Caco-2 (cell line): ENCODE measurements at regions not wholly inside any gene's neighbourhood (a gene's known extent, or its start where the extent isn't known, plus 50 kb on each side); places are given as distances from the start of the nearest gene placed in this dataset.
A peak's percentile ranks its signal among the peaks of the same experiment; 100 is the strongest.

ENCODE experiments used
- BruUV-seq: library from RNA; stranded (reverse); fragments of 400-500 nt; replicated peaks from 2 replicates; lab custom pipeline; 2021; lab: Mats Ljungman, UMichigan
- CTCF ChIA-PET: fragments of 300-600 bp; sonication (Branson Sonifier 250); formaldehyde crosslinking; loops from one replicate; lab custom pipeline; 2022; ENCODE audit warnings: antibody characterized with exemption; lab: Charles Lee
- POLR2A ChIA-PET: fragments of 300-600 bp; sonication (Branson Sonifier 250); formaldehyde crosslinking; loops from one replicate; lab custom pipeline; 2022; ENCODE audit warnings: antibody characterized with exemption; lab: Charles Lee
- DNase-seq, 2 experiments: peaks; one replicate each; pipeline versions ENCODE4 v3.0.0 to v3.0.0-alpha.2; 2020 to 2022
- H3K27me3 ChIP-seq: replicated peaks from 2 replicates; pipeline ENCODE4 v1.6.0; 2011; ENCODE audit warnings: low read length; ENCODE audit not compliant: control insufficient read depth, insufficient read depth
- H3K36me3 ChIP-seq: 2 replicates; pipeline ENCODE4 v1.5.1; 2011; ENCODE audit warnings: low read length; ENCODE audit not compliant: control insufficient read depth, insufficient read depth
- H3K4me1 ChIP-seq: fragments of 250-450 bp; sonication (Bioruptor Pico); 2 replicates; pipeline ENCODE4 v1.5.1; 2020; ENCODE audit warnings: mild to moderate bottlenecking
- H3K4me3 ChIP-seq: 2 replicates; pipeline ENCODE4 v1.5.1; 2011; ENCODE audit warnings: low read depth, mild to moderate bottlenecking, control low read depth, low read length
- H3K9me3 ChIP-seq: fragments of 250-450 bp; sonication (Bioruptor Pico); 2 replicates; pipeline ENCODE4 v1.5.1; 2020; ENCODE audit warnings: mild to moderate bottlenecking, moderate library complexity
- H3K27ac Mint-ChIP-seq: one replicate; pipeline ENCODE4 v1.8.0; 2022; ENCODE audit warnings: mixed read lengths; ENCODE audit not compliant: unreplicated experiment
- H3K27me3 Mint-ChIP-seq: one replicate; pipeline ENCODE4 v1.8.0; 2022; ENCODE audit warnings: mixed read lengths; ENCODE audit not compliant: insufficient read depth, unreplicated experiment
- H3K36me3 Mint-ChIP-seq: one replicate; pipeline ENCODE4 v1.8.0; 2022; ENCODE audit warnings: mild to moderate bottlenecking, mixed read lengths; ENCODE audit not compliant: insufficient read depth, unreplicated experiment
- H3K4me1 Mint-ChIP-seq: one replicate; pipeline ENCODE4 v1.8.0; 2022; ENCODE audit warnings: low read depth, mixed read lengths; ENCODE audit not compliant: unreplicated experiment
- H3K4me3 Mint-ChIP-seq: one replicate; pipeline ENCODE4 v1.8.0; 2022; ENCODE audit warnings: mild to moderate bottlenecking, moderate library complexity, mixed read lengths; ENCODE audit not compliant: unreplicated experiment
- H3K9me3 Mint-ChIP-seq: one replicate; pipeline ENCODE4 v1.8.0; 2022; ENCODE audit warnings: mixed read lengths; ENCODE audit not compliant: unreplicated experiment
- intact Hi-C: fragments of 100-400 bp; cut with micrococcal nuclease; formaldehyde crosslinking; loops from one replicate; pipeline ENCODE4 v1.10.0; 2022; ENCODE audit not compliant: unreplicated experiment
- TF ChIP-seq, protein P1 (sequence below), 2 experiments: fragments of 200-600 bp in 1 of 2; IDR thresholded peaks; 1 replicate in 1 of 2; 2 replicates in 1 of 2; pipeline versions ENCODE4 v1.5.1 to v1.8.0; 2011 to 2022; ENCODE audit warnings: antibody characterized with exemption in 1 of 2, control low read depth in 1 of 2, inconsistent platforms in 1 of 2, low read depth in 1 of 2, low read length in 1 of 2, mild to moderate bottlenecking in 1 of 2, moderate library complexity in 1 of 2; ENCODE audit not compliant: insufficient read depth in 1 of 2, severe bottlenecking in 1 of 2, unreplicated experiment in 1 of 2

GRCh38 chr5:56717253-56717987, 97.9 kb upstream of the MAP3K1 start:
- no peaks in the 10 kb centered on the region for H3K36me3 ChIP-seq
- H3K27me3 ChIP-seq = no peaks in the 10 kb centered on the region
- H3K27ac Mint-ChIP-seq = peak overlapping the region; percentile 42
- ChIA-PET CTCF (no interaction called here), POLR2A (no interaction called here)
- H3K4me1 ChIP-seq = peaks cover 23% of the 10 kb centered on the region
- no peak for DNase-seq
- H3K27me3 Mint-ChIP-seq = no peaks in the 10 kb centered on the region
- H3K4me3 Mint-ChIP-seq = no peak overlapping the region
- TF ChIP-seq, protein P1, sequence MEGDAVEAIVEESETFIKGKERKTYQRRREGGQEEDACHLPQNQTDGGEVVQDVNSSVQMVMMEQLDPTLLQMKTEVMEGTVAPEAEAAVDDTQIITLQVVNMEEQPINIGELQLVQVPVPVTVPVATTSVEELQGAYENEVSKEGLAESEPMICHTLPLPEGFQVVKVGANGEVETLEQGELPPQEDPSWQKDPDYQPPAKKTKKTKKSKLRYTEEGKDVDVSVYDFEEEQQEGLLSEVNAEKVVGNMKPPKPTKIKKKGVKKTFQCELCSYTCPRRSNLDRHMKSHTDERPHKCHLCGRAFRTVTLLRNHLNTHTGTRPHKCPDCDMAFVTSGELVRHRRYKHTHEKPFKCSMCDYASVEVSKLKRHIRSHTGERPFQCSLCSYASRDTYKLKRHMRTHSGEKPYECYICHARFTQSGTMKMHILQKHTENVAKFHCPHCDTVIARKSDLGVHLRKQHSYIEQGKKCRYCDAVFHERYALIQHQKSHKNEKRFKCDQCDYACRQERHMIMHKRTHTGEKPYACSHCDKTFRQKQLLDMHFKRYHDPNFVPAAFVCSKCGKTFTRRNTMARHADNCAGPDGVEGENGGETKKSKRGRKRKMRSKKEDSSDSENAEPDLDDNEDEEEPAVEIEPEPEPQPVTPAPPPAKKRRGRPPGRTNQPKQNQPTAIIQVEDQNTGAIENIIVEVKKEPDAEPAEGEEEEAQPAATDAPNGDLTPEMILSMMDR (IDR thresholded peaks at IDR 0.05; ENCODE audit: insufficient read depth in 1 of 2, low read depth in 1 of 2, low read length in 1 of 2, severe bottlenecking in 1 of 2, unreplicated experiment in 1 of 2) = no peak
- intact Hi-C loops = no loop called here
- H3K4me3 ChIP-seq = no peak overlapping the region
- BruUV-seq = no TSS peak
- H3K9me3 Mint-ChIP-seq = peaks cover 10% of the 10 kb centered on the region
- H3K9me3 ChIP-seq = no peaks in the 10 kb centered on the region
- peaks cover 32% of the 10 kb centered on the region for H3K4me1 Mint-ChIP-seq
- no peaks in the 10 kb centered on the region for H3K36me3 Mint-ChIP-seq

DNA sequence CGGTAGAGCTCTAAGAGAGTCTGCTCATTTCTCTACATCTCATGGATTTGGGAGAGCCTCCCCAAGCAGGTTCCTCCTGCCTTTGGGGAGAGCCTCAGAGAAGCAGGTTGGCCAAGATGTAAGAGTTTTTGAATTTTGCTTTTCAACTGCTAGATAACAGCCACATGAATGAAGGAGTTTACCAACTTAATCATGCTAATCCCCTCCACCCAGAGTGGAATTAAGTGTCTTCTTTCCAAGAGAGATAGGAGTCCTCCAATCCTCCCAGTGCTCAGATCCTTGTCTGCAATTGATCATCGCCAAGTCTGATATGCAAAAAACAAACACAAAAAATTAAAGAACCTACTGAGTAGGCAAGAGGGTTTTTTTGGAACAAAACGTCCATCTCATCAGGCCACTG, 99.4 kb upstream of the MAP3K1 start:
- Histone ChIP-seq H3K4me1 (peaks cover 23% of the 10 kb centered on the region), H3K36me3 (no peaks in the 10 kb centered on the region), H3K9me3 (no peaks in the 10 kb centered on the region), H3K27me3 (no peaks in the 10 kb centered on the region), H3K4me3 (no peak overlapping the region)
- Mint-ChIP-seq H3K27me3 (no peaks in the 10 kb centered on the region), H3K27ac (no peak overlapping the region), H3K9me3 (peaks cover 10% of the 10 kb centered on the region), H3K4me1 (peaks cover 32% of the 10 kb centered on the region), H3K36me3 (no peaks in the 10 kb centered on the region), H3K4me3 (no peak overlapping the region)
- POLR2A ChIA-PET = no interaction called here
- intact Hi-C loops = no loop called here
- CTCF ChIA-PET = no interaction called here
- no TSS peak for BruUV-seq
- TF ChIP-seq, protein P1 (IDR thresholded peaks at IDR 0.05; ENCODE audit: insufficient read depth in 1 of 2, low read depth in 1 of 2, low read length in 1 of 2, severe bottlenecking in 1 of 2, unreplicated experiment in 1 of 2) = no peak
- DNase-seq = no peak

DNA sequence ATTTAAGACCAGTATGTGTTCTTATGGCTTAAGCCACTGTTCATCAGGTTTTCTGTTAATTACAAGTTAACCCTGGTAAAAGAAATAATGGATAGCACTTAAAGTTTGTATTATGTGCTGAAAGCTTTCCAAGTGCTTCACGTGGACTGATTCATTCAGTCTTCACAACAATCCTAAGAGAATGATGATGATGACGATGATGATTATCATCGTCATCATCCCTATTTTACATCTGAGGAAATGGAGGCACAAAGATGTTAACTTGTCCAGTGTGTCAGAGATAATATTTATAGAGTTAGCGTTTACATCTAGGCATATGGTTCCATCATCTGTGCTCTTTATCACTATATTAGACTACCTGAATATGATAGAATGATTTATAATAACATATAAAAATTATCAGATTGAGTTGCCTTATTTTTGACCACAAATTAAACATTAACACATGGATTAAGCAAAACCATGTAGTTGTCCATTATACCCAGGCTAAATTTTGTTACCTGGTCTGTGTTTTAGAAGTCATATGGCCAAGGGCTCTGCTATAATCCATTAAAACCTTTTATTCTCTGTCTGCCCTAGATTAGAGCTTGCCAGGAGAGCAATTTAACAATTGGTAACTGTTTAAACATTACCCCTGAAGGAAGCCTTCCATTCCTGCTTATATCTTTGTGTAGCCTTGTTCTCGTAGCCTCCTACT, 102.3 kb upstream of the MAP3K1 start:
- ChIA-PET CTCF (interaction anchor here (0.6 kb wide), 1 partner anchor 251 kb away, joined by 3 read pairs; no protein-coding TSS in a partner anchor), POLR2A (no interaction called here)
- intact Hi-C loops = no loop called here
- no peaks in the 10 kb centered on the region for H3K27me3 Mint-ChIP-seq
- no peak for DNase-seq
- H3K4me3 ChIP-seq = no peak overlapping the region
- no peak overlapping the region for H3K27ac Mint-ChIP-seq
- peaks cover 10% of the 10 kb centered on the region for H3K9me3 Mint-ChIP-seq
- H3K36me3 ChIP-seq = no peaks in the 10 kb centered on the region
- H3K4me1 Mint-ChIP-seq = peaks cover 32% of the 10 kb centered on the region
- no peaks in the 10 kb centered on the region for H3K27me3 ChIP-seq
- BruUV-seq = no TSS peak
- peaks cover 23% of the 10 kb centered on the region for H3K4me1 ChIP-seq
- H3K9me3 ChIP-seq = no peaks in the 10 kb centered on the region
- H3K36me3 Mint-ChIP-seq = no peaks in the 10 kb centered on the region
- H3K4me3 Mint-ChIP-seq = no peak overlapping the region
- TF ChIP-seq, protein P1 (IDR thresholded peaks at IDR 0.05; ENCODE audit: insufficient read depth in 1 of 2, low read depth in 1 of 2, low read length in 1 of 2, severe bottlenecking in 1 of 2, unreplicated experiment in 1 of 2) = no peak
